GM12878 (cell line): ENCODE measurements at regions not wholly inside any gene's neighbourhood (a gene's known extent, or its start where the extent isn't known, plus 50 kb on each side); places are given as distances from the start of the nearest gene placed in this dataset.

Experiments
- ATAC-seq: fragments of 200-7000 bp; cut with Tn5 transposase; 3 replicates; pipeline ENCODE4 v1.9.1; 2020; ENCODE audit warnings: mild to moderate bottlenecking, moderate library complexity
- BruUV-seq: library from RNA; stranded (reverse); fragments of 400-500 nt; replicated peaks from 2 replicates; lab custom pipeline; 2021; lab: Mats Ljungman, UMichigan
- CTCF ChIA-PET: fragments of 300-600 bp; sonication (Branson Sonifier 250); formaldehyde crosslinking; extraction: SDS; loops from one replicate; lab custom pipeline; 2021; ENCODE audit warnings: inconsistent platforms; lab: Yijun Ruan, JAX
- POLR2A ChIA-PET: fragments of 350-600 bp; formaldehyde crosslinking; extraction: SDS; loops from one replicate; lab custom pipeline; 2021; ENCODE audit warnings: inconsistent platforms; lab: Charles Lee
- RAD21 ChIA-PET: fragments of 300-600 bp; sonication (Branson Sonifier 250); formaldehyde crosslinking; loops from one replicate; lab custom pipeline; 2023; ENCODE audit warnings: antibody characterized with exemption; ENCODE audit not compliant: unreplicated experiment; lab: Charles Lee
- SMC1A ChIA-PET: fragments of 300-600 bp; sonication (Branson Sonifier 250); formaldehyde crosslinking; loops from one replicate; lab custom pipeline; 2023; ENCODE audit not compliant: unreplicated experiment, uncharacterized antibody; lab: Charles Lee
- DNase-seq: peaks from one replicate; pipeline ENCODE4 v3.0.0-alpha.2; 2011; ENCODE audit warnings: low read depth, low spot score
- FAIRE-seq: peaks from 3 replicates; lab custom pipeline; 2011; peaks lifted over from hg19 to GRCh38; lab: Jason Lieb, UNC
- H2AFZ ChIP-seq: 2 replicates; pipeline ENCODE4 v1.6.0; 2011; ENCODE audit warnings: low read depth, low read length, control low read depth; ENCODE audit not compliant: control insufficient read depth
- H3K27ac ChIP-seq: 2 replicates; pipeline ENCODE4 v1.5.1; 2011; ENCODE audit warnings: control low read depth; ENCODE audit not compliant: control insufficient read depth, insufficient read depth
- H3K27me3 ChIP-seq, 2 experiments: replicated peaks in 1 of 2; 2 replicates each; pipeline versions ENCODE4 v1.6.0 to v1.6.1; 2011; ENCODE audit warnings: low read length in 1 of 2; ENCODE audit not compliant: control insufficient read depth in 2 of 2, insufficient read depth in 2 of 2
- H3K36me3 ChIP-seq, 2 experiments: 2 replicates each; pipeline ENCODE4 v1.5.1; 2011; ENCODE audit warnings: low read length in 1 of 2; ENCODE audit not compliant: control insufficient read depth in 2 of 2, insufficient read depth in 2 of 2
- H3K4me1 ChIP-seq: 2 replicates; pipeline ENCODE4 v1.6.1; 2011; ENCODE audit warnings: mild to moderate bottlenecking, low read length, moderate library complexity, mixed read lengths; ENCODE audit not compliant: control insufficient read depth, insufficient read depth
- H3K4me2 ChIP-seq: 2 replicates; pipeline ENCODE4 v1.6.0; 2011; ENCODE audit warnings: control low read depth; ENCODE audit not compliant: control insufficient read depth, insufficient read depth
- H3K4me3 ChIP-seq: fragments of 200-600 bp; sonication (generic); 2 replicates; pipeline ENCODE4 v1.5.1; 2016
- H3K79me2 ChIP-seq: 2 replicates; pipeline ENCODE4 v1.6.0; 2011; ENCODE audit warnings: low read length; ENCODE audit not compliant: control insufficient read depth, insufficient read depth
- H3K9ac ChIP-seq: 2 replicates; pipeline ENCODE4 v1.8.0; 2011; ENCODE audit warnings: low read length, control low read depth, mixed read lengths; ENCODE audit not compliant: control insufficient read depth, insufficient read depth
- H3K9me3 ChIP-seq: replicated peaks from 3 replicates; pipeline ENCODE4 v1.5.1; 2011; ENCODE audit warnings: mild to moderate bottlenecking, low read length; ENCODE audit not compliant: control insufficient read depth, insufficient read depth
- H4K20me1 ChIP-seq: 2 replicates; pipeline ENCODE4 v1.6.0; 2011; ENCODE audit not compliant: control insufficient read depth, insufficient read depth
- GATAD2B ChIP-seq: fragments of 450-650 bp; conservative IDR thresholded peaks from 2 replicates; pipeline ENCODE4 v1.6.1; 2017; ENCODE audit warnings: low read depth, mild to moderate bottlenecking, moderate library complexity
- IRF4 ChIP-seq: IDR thresholded peaks from 2 replicates; pipeline ENCODE4 v1.6.1; 2011; ENCODE audit warnings: low read depth, low read length
- MEF2B ChIP-seq: fragments of 450-650 bp; IDR thresholded peaks from 2 replicates; pipeline ENCODE4 v1.6.1; 2018; ENCODE audit warnings: mild to moderate bottlenecking, moderate library complexity; ENCODE audit not compliant: partially characterized antibody, poor library complexity, severe bottlenecking
- NRF1 ChIP-seq: conservative IDR thresholded peaks from 2 replicates; pipeline ENCODE4 v1.6.1; 2011; ENCODE audit warnings: mild to moderate bottlenecking, low read depth, low read length, improper control_type of control experiment
- PKNOX1 ChIP-seq: fragments of 450-650 bp; IDR thresholded peaks from 2 replicates; pipeline ENCODE4 v1.6.1; 2016; ENCODE audit warnings: mild to moderate bottlenecking
- RUNX3 ChIP-seq: IDR thresholded peaks from 2 replicates; pipeline ENCODE4 v1.6.1; 2012; ENCODE audit warnings: low read length, inconsistent platforms
- SIX5 ChIP-seq: IDR thresholded peaks from 2 replicates; pipeline ENCODE4 v1.6.1; 2011; ENCODE audit warnings: mild to moderate bottlenecking, low read depth, low read length, moderate library complexity; ENCODE audit not compliant: severe bottlenecking
- SMAD5 ChIP-seq: IDR thresholded peaks from 2 replicates; pipeline ENCODE4 v1.6.1; 2016; ENCODE audit warnings: antibody characterized with exemption, low read depth
- SMC3 ChIP-seq: IDR thresholded peaks from 2 replicates; pipeline ENCODE4 v1.6.1; 2011; ENCODE audit warnings: low read length, improper control_type of control experiment, borderline replicate concordance
- SREBF2 ChIP-seq: IDR thresholded peaks from 2 replicates; pipeline ENCODE4 v1.6.1; 2012; ENCODE audit warnings: mild to moderate bottlenecking, low read length
- ZNF687 ChIP-seq: fragments of 450-650 bp; IDR thresholded peaks from 2 replicates; pipeline ENCODE4 v1.6.1; 2017; ENCODE audit warnings: mild to moderate bottlenecking, moderate library complexity
- WGBS: methylation state at CpG from one replicate; pipeline ENCODE4 v1.1.6; 2016; ENCODE audit warnings: low lambda C conversion rate; ENCODE audit not compliant: insufficient replicate concordance, insufficient coverage; ENCODE audit errors: missing lambda C conversion rate; 5-methylcytosine and 5-hydroxymethylcytosine counted together
- in situ Hi-C: fragments of 300-500 bp; cut with MboI; formaldehyde crosslinking; loops from 9 replicates; pipeline ENCODE4 v1.14.3; 2018; ENCODE audit warnings: mixed read lengths
- intact Hi-C: fragments of 100-400 bp; cut with micrococcal nuclease; formaldehyde crosslinking; loops from one replicate; pipeline ENCODE4 v1.14.2; 2022; ENCODE audit not compliant: unreplicated experiment
- TF ChIP-seq, protein P1 (sequence below): IDR thresholded peaks from 2 replicates; pipeline ENCODE4 v1.6.1; 2012; ENCODE audit warnings: mild to moderate bottlenecking, low read depth, low read length

- Histone ChIP-seq H3K79me2 (no peaks in the 10 kb centered on the region), H2AFZ (no peak overlapping the region), H3K27ac (0 out of 2 replicates have a peak overlapping the region, but pooled peaks have one; percentile 6), H3K4me3 (no peak overlapping the region), H3K4me2 (peak overlapping the region; percentile 46), H3K27me3 (no peaks in the 10 kb centered on the region), H3K9ac (no peak overlapping the region), H3K4me1 (peaks cover 25% of the 10 kb centered on the region), H3K36me3 (no peaks in the 10 kb centered on the region), H3K9me3 (no peaks in the 10 kb centered on the region; the same call in 2 of the 3 replicates), H4K20me1 (no peaks in the 10 kb centered on the region)
- DNase-seq (peak; percentile 53), FAIRE-seq (no peak), ATAC-seq (peak; percentile 91)
- ChIA-PET CTCF (no interaction called here), POLR2A (interaction anchor here (1.3 kb wide), 1 partner anchor 15 kb away, joined by 5 read pairs; no protein-coding TSS in a partner anchor), RAD21 (interaction anchor here (1.2 to 4.3 kb wide), 2 partner anchors 15 to 87 kb away, joined by 7 to 24 read pairs; no protein-coding TSS in a partner anchor), SMC1A (interaction anchor here (0.9 to 6.0 kb wide), 16 partner anchors 9 to 402 kb away, joined by 3 to 41 read pairs (median 4); no protein-coding TSS in a partner anchor)
- intact Hi-C loops (no loop called here), in situ Hi-C loops (no loop called here)
- whole genome bisulfite sequencing: 85% methylated on average over 8 of the region's 8 CpGs
- BruUV-seq: no TSS peak
- TF ChIP-seq SMC3 (no peak), SIX5 (no peak), IRF4 (0 out of 2 replicates have a peak, but pooled peaks have one; percentile 47), MEF2B (peak; percentile 53), PKNOX1 (peak; percentile 65; the same call in 1 of the 2 replicates), GATAD2B (no peak), SREBF2 (no peak), NRF1 (no peak), SMAD5 (no peak), ZNF687 (no peak), RUNX3 (peak; percentile 20; the same call in 1 of the 2 replicates)
- TF ChIP-seq, protein P1, sequence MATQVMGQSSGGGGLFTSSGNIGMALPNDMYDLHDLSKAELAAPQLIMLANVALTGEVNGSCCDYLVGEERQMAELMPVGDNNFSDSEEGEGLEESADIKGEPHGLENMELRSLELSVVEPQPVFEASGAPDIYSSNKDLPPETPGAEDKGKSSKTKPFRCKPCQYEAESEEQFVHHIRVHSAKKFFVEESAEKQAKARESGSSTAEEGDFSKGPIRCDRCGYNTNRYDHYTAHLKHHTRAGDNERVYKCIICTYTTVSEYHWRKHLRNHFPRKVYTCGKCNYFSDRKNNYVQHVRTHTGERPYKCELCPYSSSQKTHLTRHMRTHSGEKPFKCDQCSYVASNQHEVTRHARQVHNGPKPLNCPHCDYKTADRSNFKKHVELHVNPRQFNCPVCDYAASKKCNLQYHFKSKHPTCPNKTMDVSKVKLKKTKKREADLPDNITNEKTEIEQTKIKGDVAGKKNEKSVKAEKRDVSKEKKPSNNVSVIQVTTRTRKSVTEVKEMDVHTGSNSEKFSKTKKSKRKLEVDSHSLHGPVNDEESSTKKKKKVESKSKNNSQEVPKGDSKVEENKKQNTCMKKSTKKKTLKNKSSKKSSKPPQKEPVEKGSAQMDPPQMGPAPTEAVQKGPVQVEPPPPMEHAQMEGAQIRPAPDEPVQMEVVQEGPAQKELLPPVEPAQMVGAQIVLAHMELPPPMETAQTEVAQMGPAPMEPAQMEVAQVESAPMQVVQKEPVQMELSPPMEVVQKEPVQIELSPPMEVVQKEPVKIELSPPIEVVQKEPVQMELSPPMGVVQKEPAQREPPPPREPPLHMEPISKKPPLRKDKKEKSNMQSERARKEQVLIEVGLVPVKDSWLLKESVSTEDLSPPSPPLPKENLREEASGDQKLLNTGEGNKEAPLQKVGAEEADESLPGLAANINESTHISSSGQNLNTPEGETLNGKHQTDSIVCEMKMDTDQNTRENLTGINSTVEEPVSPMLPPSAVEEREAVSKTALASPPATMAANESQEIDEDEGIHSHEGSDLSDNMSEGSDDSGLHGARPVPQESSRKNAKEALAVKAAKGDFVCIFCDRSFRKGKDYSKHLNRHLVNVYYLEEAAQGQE: no peak
Observed at GRCh38 chr13:103276775-103277498, 210.7 kb upstream of the SLC10A2 start.
